ENCODE measurements at regions not wholly inside any gene's neighbourhood (a gene's known extent, or its start where the extent isn't known, plus 50 kb on each side); places are given as distances from the start of the nearest gene placed in this dataset.

- H3K4me3 ChIP-seq (ENCODE audit: low read depth, low read length): no peak overlapping the region
- DNase-seq (ENCODE audit: low read depth): no peak
- TF ChIP-seq, protein P1, sequence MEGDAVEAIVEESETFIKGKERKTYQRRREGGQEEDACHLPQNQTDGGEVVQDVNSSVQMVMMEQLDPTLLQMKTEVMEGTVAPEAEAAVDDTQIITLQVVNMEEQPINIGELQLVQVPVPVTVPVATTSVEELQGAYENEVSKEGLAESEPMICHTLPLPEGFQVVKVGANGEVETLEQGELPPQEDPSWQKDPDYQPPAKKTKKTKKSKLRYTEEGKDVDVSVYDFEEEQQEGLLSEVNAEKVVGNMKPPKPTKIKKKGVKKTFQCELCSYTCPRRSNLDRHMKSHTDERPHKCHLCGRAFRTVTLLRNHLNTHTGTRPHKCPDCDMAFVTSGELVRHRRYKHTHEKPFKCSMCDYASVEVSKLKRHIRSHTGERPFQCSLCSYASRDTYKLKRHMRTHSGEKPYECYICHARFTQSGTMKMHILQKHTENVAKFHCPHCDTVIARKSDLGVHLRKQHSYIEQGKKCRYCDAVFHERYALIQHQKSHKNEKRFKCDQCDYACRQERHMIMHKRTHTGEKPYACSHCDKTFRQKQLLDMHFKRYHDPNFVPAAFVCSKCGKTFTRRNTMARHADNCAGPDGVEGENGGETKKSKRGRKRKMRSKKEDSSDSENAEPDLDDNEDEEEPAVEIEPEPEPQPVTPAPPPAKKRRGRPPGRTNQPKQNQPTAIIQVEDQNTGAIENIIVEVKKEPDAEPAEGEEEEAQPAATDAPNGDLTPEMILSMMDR (IDR thresholded peaks at IDR 0.05; ENCODE audit: insufficient read depth, low read length): no peak
Measured at GRCh38 chr16:66154801-66155200, 211.7 kb upstream of the CDH5 start.

- DNase-seq (ENCODE audit: low read depth): peak; percentile 78
- TF ChIP-seq, protein P1 (IDR thresholded peaks at IDR 0.05; ENCODE audit: insufficient read depth, low read length): peak; percentile 5
Measured at GRCh38 chr16:66152823-66153393, 213.6 kb upstream of the CDH5 start.

GRCh38 chr16:66152181-66152580 is 214.3 kb upstream of the CDH5 start:
- no peak for DNase-seq (ENCODE audit: low read depth)
- H3K4me3 ChIP-seq (ENCODE audit: low read depth, low read length): no peak overlapping the region
- TF ChIP-seq, protein P1 (IDR thresholded peaks at IDR 0.05; ENCODE audit: insufficient read depth, low read length): no peak

More at GRCh38 chr16:66152823-66153393, 213.6 kb upstream of the CDH5 start:
- no peak overlapping the region for H3K4me3 ChIP-seq (ENCODE audit: low read depth, low read length)

GRCh38 chr16:66150698-66151482 is 215.6 kb upstream of the CDH5 start:
- TF ChIP-seq, protein P1 (IDR thresholded peaks at IDR 0.05; ENCODE audit: insufficient read depth, low read length): no peak
- peak; percentile 30 for DNase-seq (ENCODE audit: low read depth)
- H3K4me3 ChIP-seq (ENCODE audit: low read depth, low read length): no peak overlapping the region

DNA sequence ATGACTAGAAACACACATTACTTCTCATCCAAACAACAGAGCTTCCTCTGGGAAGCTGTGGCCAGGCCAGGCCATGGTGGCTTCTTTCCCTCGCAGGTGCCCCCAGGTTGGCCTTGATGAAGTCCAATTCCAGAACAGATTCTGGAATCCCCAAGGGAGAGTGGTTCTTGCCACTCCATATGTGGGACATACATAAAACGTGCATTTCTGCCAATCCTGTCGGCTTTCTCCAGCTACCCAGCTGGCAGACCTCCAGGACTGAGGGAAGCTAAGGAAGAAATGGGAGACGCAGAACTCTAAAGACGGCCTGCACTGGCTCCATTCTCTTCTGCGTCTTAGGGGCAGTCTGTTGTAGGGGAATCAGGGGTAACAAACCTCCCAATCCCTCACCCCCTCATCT is 219.2 kb upstream of the CDH5 start:
- DNase-seq (ENCODE audit: low read depth): no peak
- TF ChIP-seq, protein P1 (IDR thresholded peaks at IDR 0.05; ENCODE audit: insufficient read depth, low read length): no peak
- no peak overlapping the region for H3K4me3 ChIP-seq (ENCODE audit: low read depth, low read length)

GRCh38 chr16:66146798-66147197 is 219.7 kb upstream of the CDH5 start:
- no peak overlapping the region for H3K4me3 ChIP-seq (ENCODE audit: low read depth, low read length)
- TF ChIP-seq, protein P1 (IDR thresholded peaks at IDR 0.05; ENCODE audit: insufficient read depth, low read length): no peak
- DNase-seq (ENCODE audit: low read depth): no peak

Data from fibroblast of the aortic adventitia (primary cell).